Large intestine (tissue), 3 donors: ENCODE measurements at regions not wholly inside any gene's neighbourhood (a gene's known extent, or its start where the extent isn't known, plus 50 kb on each side); places are given as distances from the start of the nearest gene placed in this dataset.
"Not testable (repeated sequence)": the region's sequence is repeated elsewhere in the genome, so short reads cannot be mapped to it uniquely, and the experiment has no call there.

Experiments used
- DNase-seq, 2 donors: peaks; one replicate each; pipeline versions ENCODE4 v3.0.0 to v3.0.0-alpha.2; 2013
- H3K27ac ChIP-seq: one replicate; pipeline ENCODE4 v1.5.1; 2013; ENCODE audit warnings: low read length
- H3K27me3 ChIP-seq: 2 replicates; pipeline ENCODE4 v1.6.1; 2013; ENCODE audit warnings: low read length; ENCODE audit not compliant: control insufficient read depth, insufficient read depth
- H3K36me3 ChIP-seq: 2 replicates; pipeline ENCODE4 v1.6.1; 2013; ENCODE audit warnings: low read length; ENCODE audit not compliant: control insufficient read depth, insufficient read depth
- H3K4me1 ChIP-seq: one replicate; pipeline ENCODE4 v1.6.1; 2013; ENCODE audit warnings: low read length; ENCODE audit not compliant: control insufficient read depth, insufficient read depth
- H3K4me3 ChIP-seq: one replicate; pipeline ENCODE4 v1.5.1; 2013; ENCODE audit warnings: low read length
- H3K9me3 ChIP-seq: one replicate; pipeline ENCODE4 v1.6.1; 2013; ENCODE audit warnings: mild to moderate bottlenecking, low read depth, low read length, moderate library complexity; ENCODE audit not compliant: control insufficient read depth
- WGBS: methylation state at CpG from one replicate; pipeline ENCODE4 v1.1.5; 2013; ENCODE audit warnings: low lambda C conversion rate; ENCODE audit not compliant: insufficient coverage; 5-methylcytosine and 5-hydroxymethylcytosine counted together

- not testable (repeated sequence) for H3K9me3 ChIP-seq, H3K27ac ChIP-seq, H3K27me3 ChIP-seq, H3K4me3 ChIP-seq, H3K4me1 ChIP-seq, H3K36me3 ChIP-seq, DNase-seq
- WGBS: no CpG with 5 or more reads among the region's 19 CpGs
Observed at GRCh38 chrX:1764883-1765364, 150.1 kb downstream of the ASMT start.

GRCh38 chrX:1767026-1767425, 152.2 kb downstream of the ASMT start:
- no peaks in the 10 kb centered on the region for H3K27me3 ChIP-seq
- H3K4me1 ChIP-seq: no peaks in the 10 kb centered on the region
- DNase-seq: no peak
- H3K36me3 ChIP-seq: no peaks in the 10 kb centered on the region
- peaks cover 2% of the 10 kb centered on the region for H3K9me3 ChIP-seq
- no peak overlapping the region for H3K4me3 ChIP-seq
- H3K27ac ChIP-seq: no peak overlapping the region
- WGBS: no CpG with 5 or more reads among the region's 10 CpGs

- H3K36me3 ChIP-seq: no peaks in the 10 kb centered on the region
- no peak overlapping the region for H3K27ac ChIP-seq
- H3K27me3 ChIP-seq: no peaks in the 10 kb centered on the region
- 87% methylated on average over 3 of the region's 4 CpGs for WGBS
- H3K4me3 ChIP-seq: no peak overlapping the region
- DNase-seq: no peak
- no peaks in the 10 kb centered on the region for H3K4me1 ChIP-seq
- no peaks in the 10 kb centered on the region for H3K9me3 ChIP-seq
Observed at GRCh38 chrX:1778817-1779216, 164.0 kb downstream of the ASMT start.

- no peaks in the 10 kb centered on the region for H3K36me3 ChIP-seq
- no peak for DNase-seq
- WGBS: 100% methylated on average over 2 of the region's 6 CpGs
- H3K9me3 ChIP-seq: no peaks in the 10 kb centered on the region
- no peaks in the 10 kb centered on the region for H3K4me1 ChIP-seq
- H3K27me3 ChIP-seq: no peaks in the 10 kb centered on the region
- H3K4me3 ChIP-seq: no peak overlapping the region
- no peak overlapping the region for H3K27ac ChIP-seq
Observed at GRCh38 chrX:1779626-1780025, 164.8 kb downstream of the ASMT start.

GRCh38 chrX:1781766-1782165, 166.9 kb downstream of the ASMT start:
- Histone ChIP-seq H3K4me3 (no peak overlapping the region), H3K4me1 (no peaks in the 10 kb centered on the region), H3K27ac (no peak overlapping the region), H3K27me3 (no peaks in the 10 kb centered on the region), H3K9me3 (no peaks in the 10 kb centered on the region), H3K36me3 (no peaks in the 10 kb centered on the region)
- no peak for DNase-seq
- WGBS: 100% methylated on average over 1 of the region's 11 CpGs

- no peaks in the 10 kb centered on the region for H3K4me1 ChIP-seq
- DNase-seq: no peak
- 40% methylated on average over 1 of the region's 3 CpGs for WGBS
- H3K9me3 ChIP-seq: no peaks in the 10 kb centered on the region
- no peaks in the 10 kb centered on the region for H3K27me3 ChIP-seq
- no peak overlapping the region for H3K4me3 ChIP-seq
- H3K36me3 ChIP-seq: no peaks in the 10 kb centered on the region
- no peak overlapping the region for H3K27ac ChIP-seq
Observed at GRCh38 chrX:1784773-1785172, 169.9 kb downstream of the ASMT start.

- Histone ChIP-seq H3K27me3 (no peaks in the 10 kb centered on the region), H3K9me3 (no peaks in the 10 kb centered on the region), H3K36me3 (no peaks in the 10 kb centered on the region), H3K4me1 (no peaks in the 10 kb centered on the region), H3K4me3 (no peak overlapping the region), H3K27ac (no peak overlapping the region)
- no peak for DNase-seq
- no CpG with 5 or more reads among the region's 5 CpGs for WGBS
Observed at GRCh38 chrX:1788300-1788911, 173.5 kb downstream of the ASMT start.

- Histone ChIP-seq H3K9me3 (no peaks in the 10 kb centered on the region), H3K4me3 (no peak overlapping the region), H3K27me3 (no peaks in the 10 kb centered on the region), H3K27ac (no peak overlapping the region), H3K4me1 (no peaks in the 10 kb centered on the region), H3K36me3 (no peaks in the 10 kb centered on the region)
- no CpG with 5 or more reads among the region's 1 CpG for WGBS
- DNase-seq: no peak
Observed at GRCh38 chrX:1792636-1793035, 177.8 kb downstream of the ASMT start.

GRCh38 chrX:1794586-1794985, 179.7 kb downstream of the ASMT start:
- H3K27ac ChIP-seq: no peak overlapping the region
- DNase-seq: no peak
- no CpG with 5 or more reads among the region's 9 CpGs for WGBS
- H3K9me3 ChIP-seq: peaks cover 3% of the 10 kb centered on the region
- no peak overlapping the region for H3K4me3 ChIP-seq
- H3K27me3 ChIP-seq: no peaks in the 10 kb centered on the region
- H3K36me3 ChIP-seq: no peaks in the 10 kb centered on the region
- H3K4me1 ChIP-seq: no peaks in the 10 kb centered on the region

- 96% methylated on average over 6 of the region's 6 CpGs for WGBS
- no peak for DNase-seq
- no peak overlapping the region for H3K4me3 ChIP-seq
- no peaks in the 10 kb centered on the region for H3K36me3 ChIP-seq
- H3K27me3 ChIP-seq: no peaks in the 10 kb centered on the region
- H3K4me1 ChIP-seq: no peaks in the 10 kb centered on the region
- H3K27ac ChIP-seq: no peak overlapping the region
- H3K9me3 ChIP-seq: peaks cover 3% of the 10 kb centered on the region
Observed at GRCh38 chrX:1802912-1803311, 188.1 kb downstream of the ASMT start.

- H3K4me3 ChIP-seq: no peak overlapping the region
- no CpG with 5 or more reads among the region's 3 CpGs for WGBS
- no peak overlapping the region for H3K27ac ChIP-seq
- H3K36me3 ChIP-seq: no peaks in the 10 kb centered on the region
- no peaks in the 10 kb centered on the region for H3K9me3 ChIP-seq
- DNase-seq: no peak
- H3K4me1 ChIP-seq: no peaks in the 10 kb centered on the region
- H3K27me3 ChIP-seq: no peaks in the 10 kb centered on the region
Observed at GRCh38 chrX:1803741-1804140, 188.9 kb downstream of the ASMT start.
